Upper lobe of left lung (tissue), 4 donors: ENCODE measurements at regions not wholly inside any gene's neighbourhood (a gene's known extent, or its start where the extent isn't known, plus 50 kb on each side); places are given as distances from the start of the nearest gene placed in this dataset.

Experiments used
- EP300 ChIP-seq, 4 donors: sonication (generic); formaldehyde crosslinking; IDR thresholded peaks; one replicate each; pipeline ENCODE4 v1.5.1; 2017; ENCODE audit warnings: antibody characterized with exemption in 4 of 4, control low read depth in 2 of 4
- POLR2A ChIP-seq, 4 donors: fragments of 450-650 bp; IDR thresholded peaks; one replicate each; pipeline ENCODE4 v1.5.1; 2016 to 2017; ENCODE audit warnings: antibody characterized with exemption in 4 of 4, mild to moderate bottlenecking in 2 of 4
- POLR2AphosphoS5 ChIP-seq, 2 donors: sonication (generic); formaldehyde crosslinking; IDR thresholded peaks; one replicate each; pipeline ENCODE4 v1.5.1; 2017; ENCODE audit warnings: antibody characterized with exemption in 2 of 2
- TF ChIP-seq, protein P1 (sequence below), 6 experiments: fragments of 450-650 bp in 4 of 6; fragments of 200-600 bp in 2 of 6; sonication (generic) in 2 of 6; IDR thresholded peaks; one replicate each; pipeline ENCODE4 v1.5.1; 2016 to 2019; ENCODE audit warnings: antibody characterized with exemption in 6 of 6

DNA sequence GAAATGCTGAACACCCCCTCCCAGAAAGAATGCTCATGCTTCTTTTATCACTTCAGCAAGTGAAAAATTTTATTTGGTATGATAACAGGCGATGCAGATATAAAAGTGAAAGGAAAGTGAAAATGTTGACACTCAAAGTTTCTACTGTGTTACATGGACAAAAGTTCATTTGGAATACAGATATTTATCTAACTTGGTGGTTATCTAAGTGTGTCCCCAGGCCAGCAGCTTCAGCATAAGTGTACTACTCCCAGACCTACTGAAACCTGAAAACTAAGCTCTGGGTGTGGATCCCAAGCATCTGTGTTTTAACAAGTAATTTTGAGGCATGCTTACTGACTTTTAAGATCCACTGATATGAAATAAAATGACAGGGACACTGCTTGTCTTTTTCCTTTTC lies 157.1 kb upstream of the BCHE start:
- TF ChIP-seq, protein P1, sequence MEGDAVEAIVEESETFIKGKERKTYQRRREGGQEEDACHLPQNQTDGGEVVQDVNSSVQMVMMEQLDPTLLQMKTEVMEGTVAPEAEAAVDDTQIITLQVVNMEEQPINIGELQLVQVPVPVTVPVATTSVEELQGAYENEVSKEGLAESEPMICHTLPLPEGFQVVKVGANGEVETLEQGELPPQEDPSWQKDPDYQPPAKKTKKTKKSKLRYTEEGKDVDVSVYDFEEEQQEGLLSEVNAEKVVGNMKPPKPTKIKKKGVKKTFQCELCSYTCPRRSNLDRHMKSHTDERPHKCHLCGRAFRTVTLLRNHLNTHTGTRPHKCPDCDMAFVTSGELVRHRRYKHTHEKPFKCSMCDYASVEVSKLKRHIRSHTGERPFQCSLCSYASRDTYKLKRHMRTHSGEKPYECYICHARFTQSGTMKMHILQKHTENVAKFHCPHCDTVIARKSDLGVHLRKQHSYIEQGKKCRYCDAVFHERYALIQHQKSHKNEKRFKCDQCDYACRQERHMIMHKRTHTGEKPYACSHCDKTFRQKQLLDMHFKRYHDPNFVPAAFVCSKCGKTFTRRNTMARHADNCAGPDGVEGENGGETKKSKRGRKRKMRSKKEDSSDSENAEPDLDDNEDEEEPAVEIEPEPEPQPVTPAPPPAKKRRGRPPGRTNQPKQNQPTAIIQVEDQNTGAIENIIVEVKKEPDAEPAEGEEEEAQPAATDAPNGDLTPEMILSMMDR (IDR thresholded peaks at IDR 0.05): no peak
- no peak for TF ChIP-seq POLR2AphosphoS5 (IDR thresholded peaks at IDR 0.05)
- no peak for TF ChIP-seq EP300 (IDR thresholded peaks at IDR 0.05)
- TF ChIP-seq POLR2A (IDR thresholded peaks at IDR 0.05): no peak
